ENCODE measurements at regions not wholly inside any gene's neighbourhood (a gene's known extent, or its start where the extent isn't known, plus 50 kb on each side); places are given as distances from the start of the nearest gene placed in this dataset.

DNA sequence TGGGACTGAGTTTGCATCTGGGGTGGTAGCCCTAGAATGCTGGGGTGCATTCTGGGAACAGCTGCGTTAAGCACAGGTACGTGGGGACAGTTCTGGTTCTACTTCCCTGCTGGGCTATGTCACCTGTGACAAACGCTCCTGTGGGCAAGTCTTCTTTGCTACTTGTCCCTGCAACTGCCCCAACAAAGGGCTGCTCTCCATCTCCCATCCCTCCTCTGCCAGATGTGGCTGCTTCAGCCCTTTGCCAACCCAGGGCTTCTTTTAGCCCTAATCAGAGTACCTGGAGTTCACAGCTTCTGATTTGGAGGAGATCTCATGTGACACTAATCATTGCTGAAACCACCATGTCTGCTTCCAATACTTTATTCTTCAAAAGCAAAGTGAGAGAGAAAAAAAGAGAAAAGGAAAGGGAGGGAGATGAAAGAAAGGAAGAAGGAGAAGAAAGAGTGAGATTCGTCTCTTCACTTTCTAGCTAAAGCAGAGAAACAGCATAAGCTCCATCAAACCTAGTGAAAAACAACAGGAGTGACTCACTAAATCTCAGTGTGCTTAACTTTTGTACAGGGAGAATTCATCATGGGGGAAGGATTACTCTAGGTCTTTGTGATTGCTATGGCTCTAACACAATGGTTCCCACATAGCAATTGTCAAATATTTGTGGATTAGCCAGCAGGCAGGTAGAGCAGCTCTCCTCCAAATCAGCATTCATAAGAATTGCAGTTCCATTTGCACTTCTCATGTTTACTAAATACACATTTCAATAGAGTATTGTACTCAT lies 174.8 kb downstream of the LRIG3 start:
- TF ChIP-seq, protein P1, sequence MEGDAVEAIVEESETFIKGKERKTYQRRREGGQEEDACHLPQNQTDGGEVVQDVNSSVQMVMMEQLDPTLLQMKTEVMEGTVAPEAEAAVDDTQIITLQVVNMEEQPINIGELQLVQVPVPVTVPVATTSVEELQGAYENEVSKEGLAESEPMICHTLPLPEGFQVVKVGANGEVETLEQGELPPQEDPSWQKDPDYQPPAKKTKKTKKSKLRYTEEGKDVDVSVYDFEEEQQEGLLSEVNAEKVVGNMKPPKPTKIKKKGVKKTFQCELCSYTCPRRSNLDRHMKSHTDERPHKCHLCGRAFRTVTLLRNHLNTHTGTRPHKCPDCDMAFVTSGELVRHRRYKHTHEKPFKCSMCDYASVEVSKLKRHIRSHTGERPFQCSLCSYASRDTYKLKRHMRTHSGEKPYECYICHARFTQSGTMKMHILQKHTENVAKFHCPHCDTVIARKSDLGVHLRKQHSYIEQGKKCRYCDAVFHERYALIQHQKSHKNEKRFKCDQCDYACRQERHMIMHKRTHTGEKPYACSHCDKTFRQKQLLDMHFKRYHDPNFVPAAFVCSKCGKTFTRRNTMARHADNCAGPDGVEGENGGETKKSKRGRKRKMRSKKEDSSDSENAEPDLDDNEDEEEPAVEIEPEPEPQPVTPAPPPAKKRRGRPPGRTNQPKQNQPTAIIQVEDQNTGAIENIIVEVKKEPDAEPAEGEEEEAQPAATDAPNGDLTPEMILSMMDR (IDR thresholded peaks at IDR 0.05), result no peak
- TF ChIP-seq EZH2 (IDR thresholded peaks at IDR 0.05; ENCODE audit: borderline replicate concordance, insufficient read depth, low read depth, low read length, poor library complexity, severe bottlenecking), result no peak

Data from B cell (primary cell).